ENCODE measurements at regions not wholly inside any gene's neighbourhood (a gene's known extent, or its start where the extent isn't known, plus 50 kb on each side); places are given as distances from the start of the nearest gene placed in this dataset.

- TF ChIP-seq RAD21 (IDR thresholded peaks at IDR 0.05; ENCODE audit: low read depth) (no peak), YY1 (IDR thresholded peaks at IDR 0.05; ENCODE audit: low read depth) (no peak), TAF1 (IDR thresholded peaks at IDR 0.05; ENCODE audit: low read depth) (no peak), ZBTB7A (IDR thresholded peaks at IDR 0.05; ENCODE audit: low read depth) (no peak), NFIC (IDR thresholded peaks at IDR 0.05) (no peak), CEBPB (IDR thresholded peaks at IDR 0.05) (no peak), EP300 (IDR thresholded peaks at IDR 0.05; ENCODE audit: borderline replicate concordance) (no peak), USF1 (IDR thresholded peaks at IDR 0.05) (no peak), EGR1 (IDR thresholded peaks at IDR 0.05) (no peak), CREB1 (IDR thresholded peaks at IDR 0.05; ENCODE audit: low read depth) (no peak), TCF12 (IDR thresholded peaks at IDR 0.05; ENCODE audit: low read depth) (no peak), TEAD4 (IDR thresholded peaks at IDR 0.05) (no peak), FOXM1 (IDR thresholded peaks at IDR 0.05; ENCODE audit: borderline replicate concordance, low read depth) (no peak)
- TF ChIP-seq, protein P1, sequence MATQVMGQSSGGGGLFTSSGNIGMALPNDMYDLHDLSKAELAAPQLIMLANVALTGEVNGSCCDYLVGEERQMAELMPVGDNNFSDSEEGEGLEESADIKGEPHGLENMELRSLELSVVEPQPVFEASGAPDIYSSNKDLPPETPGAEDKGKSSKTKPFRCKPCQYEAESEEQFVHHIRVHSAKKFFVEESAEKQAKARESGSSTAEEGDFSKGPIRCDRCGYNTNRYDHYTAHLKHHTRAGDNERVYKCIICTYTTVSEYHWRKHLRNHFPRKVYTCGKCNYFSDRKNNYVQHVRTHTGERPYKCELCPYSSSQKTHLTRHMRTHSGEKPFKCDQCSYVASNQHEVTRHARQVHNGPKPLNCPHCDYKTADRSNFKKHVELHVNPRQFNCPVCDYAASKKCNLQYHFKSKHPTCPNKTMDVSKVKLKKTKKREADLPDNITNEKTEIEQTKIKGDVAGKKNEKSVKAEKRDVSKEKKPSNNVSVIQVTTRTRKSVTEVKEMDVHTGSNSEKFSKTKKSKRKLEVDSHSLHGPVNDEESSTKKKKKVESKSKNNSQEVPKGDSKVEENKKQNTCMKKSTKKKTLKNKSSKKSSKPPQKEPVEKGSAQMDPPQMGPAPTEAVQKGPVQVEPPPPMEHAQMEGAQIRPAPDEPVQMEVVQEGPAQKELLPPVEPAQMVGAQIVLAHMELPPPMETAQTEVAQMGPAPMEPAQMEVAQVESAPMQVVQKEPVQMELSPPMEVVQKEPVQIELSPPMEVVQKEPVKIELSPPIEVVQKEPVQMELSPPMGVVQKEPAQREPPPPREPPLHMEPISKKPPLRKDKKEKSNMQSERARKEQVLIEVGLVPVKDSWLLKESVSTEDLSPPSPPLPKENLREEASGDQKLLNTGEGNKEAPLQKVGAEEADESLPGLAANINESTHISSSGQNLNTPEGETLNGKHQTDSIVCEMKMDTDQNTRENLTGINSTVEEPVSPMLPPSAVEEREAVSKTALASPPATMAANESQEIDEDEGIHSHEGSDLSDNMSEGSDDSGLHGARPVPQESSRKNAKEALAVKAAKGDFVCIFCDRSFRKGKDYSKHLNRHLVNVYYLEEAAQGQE (IDR thresholded peaks at IDR 0.05; ENCODE audit: low read depth), result no peak
- TF ChIP-seq, protein P2, sequence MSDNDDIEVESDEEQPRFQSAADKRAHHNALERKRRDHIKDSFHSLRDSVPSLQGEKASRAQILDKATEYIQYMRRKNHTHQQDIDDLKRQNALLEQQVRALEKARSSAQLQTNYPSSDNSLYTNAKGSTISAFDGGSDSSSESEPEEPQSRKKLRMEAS (IDR thresholded peaks at IDR 0.05), result no peak
Measured at GRCh38 chr1:177443003-177443402, 272.2 kb downstream of the BRINP2 start.

- TF ChIP-seq CREB1 (IDR thresholded peaks at IDR 0.05; ENCODE audit: low read depth), result no peak
- no peak for TF ChIP-seq TEAD4 (IDR thresholded peaks at IDR 0.05)
- no peak for TF ChIP-seq EP300 (IDR thresholded peaks at IDR 0.05; ENCODE audit: borderline replicate concordance)
- TF ChIP-seq RAD21 (IDR thresholded peaks at IDR 0.05; ENCODE audit: low read depth), result no peak
- TF ChIP-seq CEBPB (IDR thresholded peaks at IDR 0.05), result no peak
- TF ChIP-seq ZBTB7A (IDR thresholded peaks at IDR 0.05; ENCODE audit: low read depth), result no peak
- TF ChIP-seq, protein P2 (IDR thresholded peaks at IDR 0.05), result no peak
Measured at GRCh38 chr1:177442584-177442983, 271.8 kb downstream of the BRINP2 start.

- TF ChIP-seq EGR1 (IDR thresholded peaks at IDR 0.05) (no peak), CEBPB (IDR thresholded peaks at IDR 0.05) (no peak), TAF1 (IDR thresholded peaks at IDR 0.05; ENCODE audit: low read depth) (no peak), CREB1 (IDR thresholded peaks at IDR 0.05; ENCODE audit: low read depth) (no peak), EP300 (IDR thresholded peaks at IDR 0.05; ENCODE audit: borderline replicate concordance) (no peak), YY1 (IDR thresholded peaks at IDR 0.05; ENCODE audit: low read depth) (no peak)
Measured at GRCh38 chr1:177441281-177441680, 270.5 kb downstream of the BRINP2 start.

GRCh38 chr1:177440821-177441220 lies 270.1 kb downstream of the BRINP2 start:
- TF ChIP-seq CEBPB (IDR thresholded peaks at IDR 0.05), result no peak
- TF ChIP-seq EGR1 (IDR thresholded peaks at IDR 0.05), result no peak
- TF ChIP-seq, protein P1 (IDR thresholded peaks at IDR 0.05; ENCODE audit: low read depth), result no peak
- TF ChIP-seq YY1 (IDR thresholded peaks at IDR 0.05; ENCODE audit: low read depth), result no peak
- no peak for TF ChIP-seq NFIC (IDR thresholded peaks at IDR 0.05)
- TF ChIP-seq FOXM1 (IDR thresholded peaks at IDR 0.05; ENCODE audit: borderline replicate concordance, low read depth), result no peak
- no peak for TF ChIP-seq CREB1 (IDR thresholded peaks at IDR 0.05; ENCODE audit: low read depth)
- no peak for TF ChIP-seq EP300 (IDR thresholded peaks at IDR 0.05; ENCODE audit: borderline replicate concordance)
- TF ChIP-seq, protein P2 (IDR thresholded peaks at IDR 0.05), result no peak
- no peak for TF ChIP-seq TEAD4 (IDR thresholded peaks at IDR 0.05)
- TF ChIP-seq USF1 (IDR thresholded peaks at IDR 0.05), result no peak
- no peak for TF ChIP-seq TCF12 (IDR thresholded peaks at IDR 0.05; ENCODE audit: low read depth)
- TF ChIP-seq TAF1 (IDR thresholded peaks at IDR 0.05; ENCODE audit: low read depth), result no peak
- TF ChIP-seq RAD21 (IDR thresholded peaks at IDR 0.05; ENCODE audit: low read depth), result no peak
- TF ChIP-seq ZBTB7A (IDR thresholded peaks at IDR 0.05; ENCODE audit: low read depth), result no peak

DNA sequence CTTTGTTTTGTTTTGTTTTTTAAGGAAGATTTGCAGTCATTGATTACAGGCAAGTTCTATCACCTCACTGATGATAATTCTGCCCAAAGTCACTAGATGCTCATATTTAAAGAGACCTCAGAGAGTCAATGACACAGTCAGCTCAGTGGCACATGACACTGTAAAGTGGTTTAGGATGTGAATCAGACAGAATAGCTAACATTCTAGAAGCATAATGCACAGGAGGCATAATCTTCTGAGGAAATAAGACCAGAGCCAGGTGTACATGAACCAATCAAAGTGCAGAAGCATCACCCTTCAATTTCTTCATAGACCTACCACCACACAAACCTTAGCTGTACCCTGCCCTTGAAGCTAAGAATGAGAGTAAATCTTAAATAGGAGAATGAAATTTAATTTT lies 268.5 kb downstream of the BRINP2 start:
- TF ChIP-seq, protein P2 (IDR thresholded peaks at IDR 0.05), result no peak
- TF ChIP-seq ZBTB7A (IDR thresholded peaks at IDR 0.05; ENCODE audit: low read depth) (no peak), TCF12 (IDR thresholded peaks at IDR 0.05; ENCODE audit: low read depth) (no peak), RAD21 (IDR thresholded peaks at IDR 0.05; ENCODE audit: low read depth) (no peak), CEBPB (IDR thresholded peaks at IDR 0.05) (no peak), CREB1 (IDR thresholded peaks at IDR 0.05; ENCODE audit: low read depth) (no peak), USF1 (IDR thresholded peaks at IDR 0.05) (no peak), FOXM1 (IDR thresholded peaks at IDR 0.05; ENCODE audit: borderline replicate concordance, low read depth) (no peak), NFIC (IDR thresholded peaks at IDR 0.05) (no peak)
- TF ChIP-seq, protein P1 (IDR thresholded peaks at IDR 0.05; ENCODE audit: low read depth), result no peak
